Stimulated activated naive CD4-positive, alpha-beta T cell (primary cell): ENCODE measurements at regions not wholly inside any gene's neighbourhood (a gene's known extent, or its start where the extent isn't known, plus 50 kb on each side); places are given as distances from the start of the nearest gene placed in this dataset.
"Not testable (repeated sequence)": the region's sequence is repeated elsewhere in the genome, so short reads cannot be mapped to it uniquely, and the experiment has no call there.

Experiments used
- DNase-seq, 6 experiments: peaks; one replicate each; lab custom pipeline; 2025; lab: John Stamatoyannopoulos, UW

- DNase-seq, result no peak
Measured at GRCh38 chr5:155624597-155625241, 611.2 kb downstream of the KIF4B start.

DNA sequence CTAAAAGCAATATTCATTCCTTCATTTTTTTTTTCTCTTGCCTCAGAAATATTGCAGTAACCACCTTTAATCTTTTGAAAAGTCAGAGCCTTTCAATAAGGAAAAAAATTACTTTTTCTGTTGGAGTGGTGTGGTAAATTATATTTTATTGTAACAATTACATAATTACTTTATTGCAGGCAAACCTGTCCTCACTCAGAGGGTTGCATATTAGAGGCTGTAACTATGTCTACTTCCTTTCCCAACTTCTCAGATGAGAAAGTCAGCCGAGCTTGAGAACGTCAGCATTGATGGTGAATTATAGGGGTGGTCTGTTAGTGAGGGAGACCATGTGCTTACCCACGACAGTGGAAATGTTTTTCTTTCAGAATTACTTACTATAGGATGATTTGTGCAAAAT, 611.8 kb downstream of the KIF4B start:
- DNase-seq, result no peak

GRCh38 chr5:155625897-155626543, 612.5 kb downstream of the KIF4B start:
- no peak for DNase-seq

GRCh38 chr5:155626592-155626991, 613.0 kb downstream of the KIF4B start:
- no peak for DNase-seq

- no peak for DNase-seq
Measured at GRCh38 chr5:155628346-155628745, 614.8 kb downstream of the KIF4B start.

- DNase-seq, result no peak
Measured at GRCh38 chr5:155629597-155629996, 616.0 kb downstream of the KIF4B start.

DNA sequence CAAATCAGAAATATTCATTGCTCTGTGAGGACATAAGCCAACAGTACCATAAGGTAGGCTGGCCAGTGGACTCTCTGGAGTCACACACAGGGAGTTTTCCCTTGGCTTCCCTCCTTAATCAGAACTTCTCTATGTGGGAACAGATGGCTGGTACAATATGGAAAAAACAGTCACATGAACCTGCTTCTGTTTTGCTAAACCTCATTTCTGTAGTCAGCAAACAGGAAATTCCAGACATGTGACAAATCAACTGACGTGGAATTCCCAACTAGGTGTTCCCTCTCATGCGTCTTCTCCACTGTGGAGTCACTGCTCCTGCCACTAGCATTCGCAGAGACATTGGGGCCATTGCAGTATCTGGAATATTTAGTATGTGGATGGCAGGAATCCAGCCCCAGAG, 617.6 kb downstream of the KIF4B start:
- no peak for DNase-seq

- DNase-seq, result no peak
Measured at GRCh38 chr5:155633338-155633957, 619.9 kb downstream of the KIF4B start.

- DNase-seq, result no peak
Measured at GRCh38 chr5:155649666-155650065, 636.1 kb downstream of the KIF4B start.

GRCh38 chr5:155655569-155655968, 642.0 kb downstream of the KIF4B start:
- no peak for DNase-seq

- no peak for DNase-seq
Measured at GRCh38 chr5:155661859-155662258, 648.3 kb downstream of the KIF4B start.

GRCh38 chr5:155665361-155665760, 651.8 kb downstream of the KIF4B start:
- no peak for DNase-seq

- DNase-seq, result not testable (repeated sequence)
Measured at GRCh38 chr5:155672001-155672400, 655.0 kb upstream of the SGCD start.

- DNase-seq, result no peak
Measured at GRCh38 chr5:155676967-155677366, 650.0 kb upstream of the SGCD start.

- no peak for DNase-seq
Measured at GRCh38 chr5:155678371-155678770, 648.6 kb upstream of the SGCD start.

GRCh38 chr5:155679530-155679929, 647.4 kb upstream of the SGCD start:
- DNase-seq, result no peak

GRCh38 chr5:155684417-155684816, 642.5 kb upstream of the SGCD start:
- DNase-seq, result no peak

DNA sequence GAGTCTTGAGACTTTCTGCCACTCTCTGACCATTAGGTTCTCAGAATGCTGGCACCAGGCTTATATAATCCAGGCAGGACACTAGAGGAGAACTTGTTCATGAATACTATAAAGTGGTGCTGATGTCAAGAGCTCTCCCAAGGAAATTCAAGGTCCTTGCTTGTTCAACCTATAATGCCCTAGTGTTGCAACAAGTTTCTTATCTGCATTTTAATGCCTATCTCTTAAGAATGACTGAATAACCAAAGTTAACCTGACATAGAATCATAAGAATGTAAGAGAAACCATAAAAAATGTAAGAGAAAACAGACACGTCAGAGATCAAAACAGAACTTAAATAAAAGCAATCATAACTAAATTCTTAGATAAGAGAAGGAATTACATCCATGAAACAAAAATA, 640.8 kb upstream of the SGCD start:
- no peak for DNase-seq

DNA sequence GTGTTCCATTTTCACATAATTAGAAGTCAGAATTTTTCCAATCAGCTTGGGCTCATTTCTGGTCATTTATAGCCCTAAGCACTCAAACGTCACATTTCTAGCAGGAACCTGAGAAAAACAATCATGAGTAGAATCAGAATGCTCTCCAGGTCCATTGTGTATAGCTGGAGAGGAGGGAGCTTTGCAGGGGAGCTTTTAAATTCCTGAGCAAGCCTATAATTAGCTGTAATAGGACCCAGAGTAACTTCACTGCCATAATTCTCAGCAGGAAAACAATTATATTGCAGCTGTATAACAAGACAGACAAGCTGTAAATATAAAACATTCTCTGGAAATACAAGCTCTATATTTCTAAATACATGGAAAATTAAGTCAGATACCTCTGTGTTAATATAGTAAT, 637.6 kb upstream of the SGCD start:
- DNase-seq, result no peak

DNA sequence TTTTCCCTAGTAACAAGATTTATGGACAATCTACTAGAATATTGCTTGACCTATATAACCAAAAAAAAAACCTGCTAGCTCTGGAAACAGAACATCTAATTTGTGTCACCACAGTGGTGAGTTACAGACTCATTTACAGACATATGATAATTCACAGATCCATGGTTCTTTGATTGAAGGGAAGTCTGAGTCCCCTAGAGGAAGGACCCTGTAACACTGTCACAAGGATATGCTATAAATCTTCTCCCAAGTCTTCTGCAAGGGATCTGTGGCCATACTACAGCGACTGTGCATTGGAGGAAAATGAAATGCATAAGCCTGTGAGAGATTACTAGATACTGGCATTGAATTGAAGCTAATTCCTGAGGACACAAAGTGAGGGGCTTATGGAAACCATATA, 630.6 kb upstream of the SGCD start:
- DNase-seq, result no peak

DNA sequence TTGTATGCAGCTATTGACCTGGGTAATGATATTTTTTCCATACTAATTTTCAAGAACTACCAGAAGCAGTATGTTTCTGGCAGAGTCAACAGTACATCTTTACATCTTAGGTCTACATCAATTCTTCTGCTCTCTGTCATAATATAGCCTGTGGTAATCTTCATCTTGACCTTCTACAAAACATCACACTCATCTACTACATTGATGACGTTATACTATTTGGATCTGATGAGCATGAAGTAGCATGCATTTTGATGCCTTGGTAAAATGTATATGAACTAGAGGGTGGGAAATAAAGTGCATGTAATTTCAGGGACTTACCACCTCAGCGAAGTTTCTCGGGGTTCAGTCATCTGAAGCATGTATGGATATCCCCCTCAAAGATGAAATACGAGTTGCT, 629.7 kb upstream of the SGCD start:
- DNase-seq, result no peak

- no peak for DNase-seq
Measured at GRCh38 chr5:155699385-155699784, 627.6 kb upstream of the SGCD start.

DNA sequence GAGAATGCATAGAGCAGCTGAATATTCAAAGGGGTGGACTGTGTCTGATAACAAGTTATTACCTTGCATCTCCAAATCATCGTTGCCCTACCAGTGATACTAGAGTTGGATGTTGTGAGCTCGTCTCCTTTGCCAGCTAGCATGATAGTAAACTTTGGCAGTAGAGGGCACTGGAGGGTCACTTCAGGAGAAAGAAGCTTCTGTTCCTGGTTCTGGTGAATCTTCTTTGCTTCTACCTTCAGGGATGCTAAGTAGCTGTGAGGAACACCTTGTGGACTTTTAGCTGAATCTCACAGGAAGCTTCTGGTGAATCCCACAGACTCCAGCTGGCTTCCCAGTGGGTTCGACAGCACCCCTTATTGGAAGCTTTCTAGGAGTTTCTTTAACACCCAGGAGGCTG, 626.6 kb upstream of the SGCD start:
- DNase-seq, result no peak

DNA sequence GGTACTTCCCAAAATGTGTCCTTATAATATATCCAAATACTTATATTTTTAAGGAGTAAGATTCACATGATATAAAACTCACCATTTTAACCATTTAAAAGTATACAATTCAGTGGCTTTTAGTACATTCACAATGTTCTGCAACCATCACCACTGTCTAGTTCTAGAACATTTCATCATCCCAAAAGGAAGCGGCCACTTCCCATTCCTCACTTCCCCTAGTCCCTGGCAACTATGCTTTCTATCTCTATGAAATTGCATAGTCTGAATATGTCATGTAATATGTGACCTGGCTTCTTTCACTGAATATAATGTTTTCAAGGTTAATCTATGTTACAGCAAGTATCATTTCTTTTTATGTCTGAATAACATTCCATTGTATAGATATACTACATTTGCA, 615.1 kb upstream of the SGCD start:
- DNase-seq, result no peak
